ENCODE measurements at regions not wholly inside any gene's neighbourhood (a gene's known extent, or its start where the extent isn't known, plus 50 kb on each side); places are given as distances from the start of the nearest gene placed in this dataset.

DNA sequence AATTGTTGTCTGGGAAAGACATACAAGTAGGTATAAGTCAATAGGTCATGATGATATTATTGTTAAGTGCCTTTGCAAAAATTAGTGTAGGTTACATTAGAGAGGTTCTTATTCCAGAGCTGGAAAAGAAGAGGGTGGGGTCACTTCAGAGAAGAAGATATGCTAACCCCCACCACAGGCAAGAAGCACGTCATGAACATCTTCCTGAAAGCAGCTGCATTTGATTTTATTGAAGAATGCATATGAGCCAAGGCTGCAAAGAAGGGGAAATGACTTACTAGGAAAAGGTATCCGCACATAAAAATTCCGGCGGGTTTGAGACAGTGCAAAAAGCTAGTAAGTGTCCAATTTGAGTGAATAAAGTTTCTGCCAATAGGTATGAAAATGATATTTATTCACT lies 195.3 kb upstream of the CDH2 start:
- BruUV-seq (replicated peaks) = no TSS peak
- in situ Hi-C loops (cut with HindIII; ENCODE audit: low pct_unique_long_range_greater_than_20kb, low sequenced_read_pairs) = no loop called here
- ChIA-PET CTCF (no interaction called here), POLR2A (no interaction called here)
- H3K27ac ChIP-seq (ENCODE audit: low read length) = no peak overlapping the region
- DNase-seq (ENCODE audit: low read depth, low spot score) (no peak), ATAC-seq (no peak)
- H3K36me3 ChIP-seq (ENCODE audit: control insufficient read depth, insufficient read depth, low read length) = no peaks in the 10 kb centered on the region
- H3K4me1 ChIP-seq (ENCODE audit: control insufficient read depth, insufficient read depth, low read length) = no peaks in the 10 kb centered on the region
- TF ChIP-seq TCF7L2 (IDR thresholded peaks at IDR 0.05; ENCODE audit: low read depth, low read length) (no peak), POLR2AphosphoS5 (IDR thresholded peaks at IDR 0.05; ENCODE audit: low read depth, low read length) (no peak), SIN3A (IDR thresholded peaks at IDR 0.05; ENCODE audit: borderline replicate concordance, insufficient read depth, low read depth, low read length) (no peak)
- TF ChIP-seq, protein P1, sequence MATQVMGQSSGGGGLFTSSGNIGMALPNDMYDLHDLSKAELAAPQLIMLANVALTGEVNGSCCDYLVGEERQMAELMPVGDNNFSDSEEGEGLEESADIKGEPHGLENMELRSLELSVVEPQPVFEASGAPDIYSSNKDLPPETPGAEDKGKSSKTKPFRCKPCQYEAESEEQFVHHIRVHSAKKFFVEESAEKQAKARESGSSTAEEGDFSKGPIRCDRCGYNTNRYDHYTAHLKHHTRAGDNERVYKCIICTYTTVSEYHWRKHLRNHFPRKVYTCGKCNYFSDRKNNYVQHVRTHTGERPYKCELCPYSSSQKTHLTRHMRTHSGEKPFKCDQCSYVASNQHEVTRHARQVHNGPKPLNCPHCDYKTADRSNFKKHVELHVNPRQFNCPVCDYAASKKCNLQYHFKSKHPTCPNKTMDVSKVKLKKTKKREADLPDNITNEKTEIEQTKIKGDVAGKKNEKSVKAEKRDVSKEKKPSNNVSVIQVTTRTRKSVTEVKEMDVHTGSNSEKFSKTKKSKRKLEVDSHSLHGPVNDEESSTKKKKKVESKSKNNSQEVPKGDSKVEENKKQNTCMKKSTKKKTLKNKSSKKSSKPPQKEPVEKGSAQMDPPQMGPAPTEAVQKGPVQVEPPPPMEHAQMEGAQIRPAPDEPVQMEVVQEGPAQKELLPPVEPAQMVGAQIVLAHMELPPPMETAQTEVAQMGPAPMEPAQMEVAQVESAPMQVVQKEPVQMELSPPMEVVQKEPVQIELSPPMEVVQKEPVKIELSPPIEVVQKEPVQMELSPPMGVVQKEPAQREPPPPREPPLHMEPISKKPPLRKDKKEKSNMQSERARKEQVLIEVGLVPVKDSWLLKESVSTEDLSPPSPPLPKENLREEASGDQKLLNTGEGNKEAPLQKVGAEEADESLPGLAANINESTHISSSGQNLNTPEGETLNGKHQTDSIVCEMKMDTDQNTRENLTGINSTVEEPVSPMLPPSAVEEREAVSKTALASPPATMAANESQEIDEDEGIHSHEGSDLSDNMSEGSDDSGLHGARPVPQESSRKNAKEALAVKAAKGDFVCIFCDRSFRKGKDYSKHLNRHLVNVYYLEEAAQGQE (IDR thresholded peaks at IDR 0.05; ENCODE audit: insufficient read depth in 1 of 2, low read depth in 2 of 2, low read length in 1 of 2) = no peak
- TF ChIP-seq, protein P2, sequence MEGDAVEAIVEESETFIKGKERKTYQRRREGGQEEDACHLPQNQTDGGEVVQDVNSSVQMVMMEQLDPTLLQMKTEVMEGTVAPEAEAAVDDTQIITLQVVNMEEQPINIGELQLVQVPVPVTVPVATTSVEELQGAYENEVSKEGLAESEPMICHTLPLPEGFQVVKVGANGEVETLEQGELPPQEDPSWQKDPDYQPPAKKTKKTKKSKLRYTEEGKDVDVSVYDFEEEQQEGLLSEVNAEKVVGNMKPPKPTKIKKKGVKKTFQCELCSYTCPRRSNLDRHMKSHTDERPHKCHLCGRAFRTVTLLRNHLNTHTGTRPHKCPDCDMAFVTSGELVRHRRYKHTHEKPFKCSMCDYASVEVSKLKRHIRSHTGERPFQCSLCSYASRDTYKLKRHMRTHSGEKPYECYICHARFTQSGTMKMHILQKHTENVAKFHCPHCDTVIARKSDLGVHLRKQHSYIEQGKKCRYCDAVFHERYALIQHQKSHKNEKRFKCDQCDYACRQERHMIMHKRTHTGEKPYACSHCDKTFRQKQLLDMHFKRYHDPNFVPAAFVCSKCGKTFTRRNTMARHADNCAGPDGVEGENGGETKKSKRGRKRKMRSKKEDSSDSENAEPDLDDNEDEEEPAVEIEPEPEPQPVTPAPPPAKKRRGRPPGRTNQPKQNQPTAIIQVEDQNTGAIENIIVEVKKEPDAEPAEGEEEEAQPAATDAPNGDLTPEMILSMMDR (IDR thresholded peaks at IDR 0.05) = no peak
- no peaks in the 10 kb centered on the region for H3K9me3 ChIP-seq (ENCODE audit: control insufficient read depth, insufficient read depth, low read depth, low read length)
- no peaks in the 10 kb centered on the region for H3K27me3 ChIP-seq (ENCODE audit: control insufficient read depth, insufficient read depth, low read length)
- no peak overlapping the region for H3K4me3 ChIP-seq (ENCODE audit: low read depth in 2 of 2, low read length in 2 of 2)
- intact Hi-C loops (cut with micrococcal nuclease; ENCODE audit: unreplicated experiment) = no loop called here

DNA sequence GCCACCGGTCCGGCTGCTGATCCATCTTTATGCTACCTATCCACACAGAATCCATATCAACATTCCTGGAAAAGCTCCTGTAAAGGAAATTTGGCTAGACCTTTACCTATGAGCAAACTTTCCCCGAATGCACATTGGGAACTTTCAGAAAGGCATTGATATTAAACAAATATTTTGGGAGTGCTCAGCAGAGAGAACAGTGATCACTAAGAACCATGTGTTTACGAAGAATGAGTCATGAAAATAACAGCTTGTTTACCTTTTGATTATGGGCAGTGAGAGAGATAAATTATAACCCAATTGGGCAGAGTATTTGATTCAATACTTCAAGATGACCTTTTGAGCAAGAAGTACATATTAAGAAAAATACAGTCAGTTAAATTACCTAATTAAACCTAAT lies 189.7 kb upstream of the CDH2 start:
- no peak for DNase-seq (ENCODE audit: low read depth, low spot score)
- Histone ChIP-seq H3K4me3 (ENCODE audit: low read depth in 2 of 2, low read length in 2 of 2) (no peak overlapping the region), H3K4me1 (ENCODE audit: control insufficient read depth, insufficient read depth, low read length) (no peaks in the 10 kb centered on the region), H3K36me3 (ENCODE audit: control insufficient read depth, insufficient read depth, low read length) (no peaks in the 10 kb centered on the region), H3K9me3 (ENCODE audit: control insufficient read depth, insufficient read depth, low read depth, low read length) (no peaks in the 10 kb centered on the region), H3K27me3 (ENCODE audit: control insufficient read depth, insufficient read depth, low read length) (no peaks in the 10 kb centered on the region), H3K27ac (ENCODE audit: low read length) (no peak overlapping the region)
- no peak for ATAC-seq
- ChIA-PET POLR2A (no interaction called here), CTCF (no interaction called here)
- in situ Hi-C loops (cut with HindIII; ENCODE audit: low pct_unique_long_range_greater_than_20kb, low sequenced_read_pairs) = no loop called here
- intact Hi-C loops (cut with micrococcal nuclease; ENCODE audit: unreplicated experiment) = no loop called here
- no TSS peak for BruUV-seq (replicated peaks)
- TF ChIP-seq, protein P1 (IDR thresholded peaks at IDR 0.05; ENCODE audit: insufficient read depth in 1 of 2, low read depth in 2 of 2, low read length in 1 of 2) = no peak
- no peak for TF ChIP-seq SIN3A (IDR thresholded peaks at IDR 0.05; ENCODE audit: borderline replicate concordance, insufficient read depth, low read depth, low read length)
- no peak for TF ChIP-seq TCF7L2 (IDR thresholded peaks at IDR 0.05; ENCODE audit: low read depth, low read length)
- TF ChIP-seq, protein P2 (IDR thresholded peaks at IDR 0.05) = no peak
- no peak for TF ChIP-seq POLR2AphosphoS5 (IDR thresholded peaks at IDR 0.05; ENCODE audit: low read depth, low read length)

All from Panc1 (cell line).